ENCODE measurements at regions not wholly inside any gene's neighbourhood (a gene's known extent, or its start where the extent isn't known, plus 50 kb on each side); places are given as distances from the start of the nearest gene placed in this dataset.

- no peak for TF ChIP-seq POLR2A (IDR thresholded peaks at IDR 0.05; ENCODE audit: low read depth, low read length)
- no peak for TF ChIP-seq TAF1 (IDR thresholded peaks at IDR 0.05; ENCODE audit: low read depth, low read length)
- TF ChIP-seq POLR2AphosphoS5 (IDR thresholded peaks at IDR 0.05; ENCODE audit: low read depth, low read length), result no peak
- no peak for TF ChIP-seq SPI1 (IDR thresholded peaks at IDR 0.05; ENCODE audit: low read depth, low read length)
- TF ChIP-seq PAX5 (IDR thresholded peaks at IDR 0.05; ENCODE audit: insufficient read depth, low read length, severe bottlenecking), result no peak
- no peak for TF ChIP-seq POU2F2 (IDR thresholded peaks at IDR 0.05; ENCODE audit: low read depth, low read length)
Measured at GRCh38 chr6:122283884-122284283, 115.6 kb upstream of the HSF2 start.
